ENCODE measurements at regions not wholly inside any gene's neighbourhood (a gene's known extent, or its start where the extent isn't known, plus 50 kb on each side); places are given as distances from the start of the nearest gene placed in this dataset.

DNA sequence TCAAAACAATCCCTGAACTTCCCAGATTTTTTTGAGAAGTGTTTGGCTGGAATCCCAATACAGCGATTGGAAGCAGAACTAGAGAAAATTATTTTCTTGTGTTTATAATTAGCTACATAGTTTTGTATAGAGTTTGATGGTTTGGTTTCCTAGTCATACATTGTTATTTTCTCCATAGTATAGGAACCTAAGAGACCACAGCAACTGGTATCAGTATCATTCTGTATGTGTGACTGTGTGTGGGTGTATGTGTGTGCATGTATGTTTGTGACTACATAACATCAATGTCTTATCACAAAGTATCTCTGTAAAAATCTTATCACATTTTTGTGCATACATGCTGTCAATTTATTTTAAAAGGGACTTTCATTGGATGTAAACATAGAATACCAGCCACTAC lies 780.5 kb downstream of the MRPL39 start:
- TF ChIP-seq, protein P1, sequence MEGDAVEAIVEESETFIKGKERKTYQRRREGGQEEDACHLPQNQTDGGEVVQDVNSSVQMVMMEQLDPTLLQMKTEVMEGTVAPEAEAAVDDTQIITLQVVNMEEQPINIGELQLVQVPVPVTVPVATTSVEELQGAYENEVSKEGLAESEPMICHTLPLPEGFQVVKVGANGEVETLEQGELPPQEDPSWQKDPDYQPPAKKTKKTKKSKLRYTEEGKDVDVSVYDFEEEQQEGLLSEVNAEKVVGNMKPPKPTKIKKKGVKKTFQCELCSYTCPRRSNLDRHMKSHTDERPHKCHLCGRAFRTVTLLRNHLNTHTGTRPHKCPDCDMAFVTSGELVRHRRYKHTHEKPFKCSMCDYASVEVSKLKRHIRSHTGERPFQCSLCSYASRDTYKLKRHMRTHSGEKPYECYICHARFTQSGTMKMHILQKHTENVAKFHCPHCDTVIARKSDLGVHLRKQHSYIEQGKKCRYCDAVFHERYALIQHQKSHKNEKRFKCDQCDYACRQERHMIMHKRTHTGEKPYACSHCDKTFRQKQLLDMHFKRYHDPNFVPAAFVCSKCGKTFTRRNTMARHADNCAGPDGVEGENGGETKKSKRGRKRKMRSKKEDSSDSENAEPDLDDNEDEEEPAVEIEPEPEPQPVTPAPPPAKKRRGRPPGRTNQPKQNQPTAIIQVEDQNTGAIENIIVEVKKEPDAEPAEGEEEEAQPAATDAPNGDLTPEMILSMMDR (conservative IDR thresholded peaks at IDR 0.05; ENCODE audit: low read length): no peak
- TF ChIP-seq EZH2phosphoT487 (IDR thresholded peaks at IDR 0.05; ENCODE audit: borderline replicate concordance): no peak

All from Loucy (cell line).